ENCODE measurements at regions not wholly inside any gene's neighbourhood (a gene's known extent, or its start where the extent isn't known, plus 50 kb on each side); places are given as distances from the start of the nearest gene placed in this dataset.

- no peak overlapping the region for H3K27ac ChIP-seq (replicated peaks)
- H3K4me3 ChIP-seq (replicated peaks; ENCODE audit: insufficient read depth, low read length) = no peak overlapping the region
- TF ChIP-seq POLR2AphosphoS5 (IDR thresholded peaks at IDR 0.05; ENCODE audit: low read depth) (no peak), GABPA (IDR thresholded peaks at IDR 0.05; ENCODE audit: low read depth) (no peak), SPI1 (IDR thresholded peaks at IDR 0.05; ENCODE audit: borderline replicate concordance, low read depth) (no peak), REST (IDR thresholded peaks at IDR 0.05; ENCODE audit: insufficient replicate concordance, low read depth) (no peak)
- TF ChIP-seq, protein P1, sequence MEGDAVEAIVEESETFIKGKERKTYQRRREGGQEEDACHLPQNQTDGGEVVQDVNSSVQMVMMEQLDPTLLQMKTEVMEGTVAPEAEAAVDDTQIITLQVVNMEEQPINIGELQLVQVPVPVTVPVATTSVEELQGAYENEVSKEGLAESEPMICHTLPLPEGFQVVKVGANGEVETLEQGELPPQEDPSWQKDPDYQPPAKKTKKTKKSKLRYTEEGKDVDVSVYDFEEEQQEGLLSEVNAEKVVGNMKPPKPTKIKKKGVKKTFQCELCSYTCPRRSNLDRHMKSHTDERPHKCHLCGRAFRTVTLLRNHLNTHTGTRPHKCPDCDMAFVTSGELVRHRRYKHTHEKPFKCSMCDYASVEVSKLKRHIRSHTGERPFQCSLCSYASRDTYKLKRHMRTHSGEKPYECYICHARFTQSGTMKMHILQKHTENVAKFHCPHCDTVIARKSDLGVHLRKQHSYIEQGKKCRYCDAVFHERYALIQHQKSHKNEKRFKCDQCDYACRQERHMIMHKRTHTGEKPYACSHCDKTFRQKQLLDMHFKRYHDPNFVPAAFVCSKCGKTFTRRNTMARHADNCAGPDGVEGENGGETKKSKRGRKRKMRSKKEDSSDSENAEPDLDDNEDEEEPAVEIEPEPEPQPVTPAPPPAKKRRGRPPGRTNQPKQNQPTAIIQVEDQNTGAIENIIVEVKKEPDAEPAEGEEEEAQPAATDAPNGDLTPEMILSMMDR (IDR thresholded peaks at IDR 0.05; ENCODE audit: insufficient read depth, low read length) = no peak
- peaks cover 2% of the 10 kb centered on the region for H3K27me3 ChIP-seq (ENCODE audit: insufficient read depth, poor library complexity, severe bottlenecking)
- DNase-seq (ENCODE audit: low read depth in 1 of 2, low spot score in 1 of 2) = no peak
Measured at GRCh38 chr3:176946202-176946601, 251.1 kb downstream of the TBL1XR1 start.

DNA sequence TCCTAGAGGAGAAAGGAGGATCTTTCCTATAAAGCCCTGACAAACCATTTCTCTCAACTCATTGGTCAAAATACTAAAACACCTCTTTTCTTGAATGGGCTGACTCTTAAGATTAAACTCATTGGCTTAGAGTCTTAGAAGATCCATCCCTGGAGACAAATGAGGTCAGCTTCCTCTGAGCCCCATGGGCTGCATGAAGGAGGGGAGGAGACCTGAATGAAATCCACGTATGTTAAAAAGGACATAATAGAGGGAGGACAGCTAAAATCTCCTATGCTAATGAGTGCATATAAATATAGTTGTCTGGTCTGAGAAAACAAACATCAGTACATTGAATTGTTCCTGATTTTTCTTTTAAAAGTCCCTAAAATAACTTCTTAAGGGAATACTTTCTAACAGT is 255.0 kb downstream of the TBL1XR1 start:
- peaks cover 2% of the 10 kb centered on the region for H3K27me3 ChIP-seq (ENCODE audit: insufficient read depth, poor library complexity, severe bottlenecking)
- no peak overlapping the region for H3K4me3 ChIP-seq (replicated peaks; ENCODE audit: insufficient read depth, low read length)
- TF ChIP-seq POLR2AphosphoS5 (IDR thresholded peaks at IDR 0.05; ENCODE audit: low read depth) (no peak), GABPA (IDR thresholded peaks at IDR 0.05; ENCODE audit: low read depth) (no peak), SPI1 (IDR thresholded peaks at IDR 0.05; ENCODE audit: borderline replicate concordance, low read depth) (no peak), REST (IDR thresholded peaks at IDR 0.05; ENCODE audit: insufficient replicate concordance, low read depth) (no peak)
- TF ChIP-seq, protein P1 (IDR thresholded peaks at IDR 0.05; ENCODE audit: insufficient read depth, low read length) = no peak
- H3K27ac ChIP-seq (replicated peaks) = no peak overlapping the region
- DNase-seq (ENCODE audit: low read depth in 1 of 2, low spot score in 1 of 2) = no peak

DNA sequence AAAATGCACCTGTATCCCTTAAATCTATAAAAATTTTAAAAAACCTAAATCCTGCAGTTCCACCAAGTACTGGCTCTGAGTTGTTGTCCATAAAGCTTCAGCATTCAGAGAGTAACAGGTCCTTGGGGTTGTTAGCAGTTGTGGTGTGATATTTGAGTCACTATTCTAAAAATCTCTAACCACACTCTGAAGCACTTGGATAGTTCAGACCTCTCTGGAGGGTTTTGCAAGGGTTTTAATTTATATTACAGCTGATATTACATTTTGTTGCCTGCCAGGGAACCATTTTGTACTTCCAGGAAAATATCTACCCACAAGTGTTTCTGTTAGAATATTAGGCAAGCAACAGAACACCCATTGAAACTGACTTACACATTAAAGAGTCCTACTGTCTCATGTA is 255.6 kb downstream of the TBL1XR1 start:
- TF ChIP-seq SPI1 (IDR thresholded peaks at IDR 0.05; ENCODE audit: borderline replicate concordance, low read depth) (no peak), GABPA (IDR thresholded peaks at IDR 0.05; ENCODE audit: low read depth) (no peak), REST (IDR thresholded peaks at IDR 0.05; ENCODE audit: insufficient replicate concordance, low read depth) (no peak), POLR2AphosphoS5 (IDR thresholded peaks at IDR 0.05; ENCODE audit: low read depth) (no peak)
- TF ChIP-seq, protein P1 (IDR thresholded peaks at IDR 0.05; ENCODE audit: insufficient read depth, low read length) = no peak
- H3K4me3 ChIP-seq (replicated peaks; ENCODE audit: insufficient read depth, low read length) = no peak overlapping the region
- DNase-seq (ENCODE audit: low read depth in 1 of 2, low spot score in 1 of 2) = no peak
- peaks cover 2% of the 10 kb centered on the region for H3K27me3 ChIP-seq (ENCODE audit: insufficient read depth, poor library complexity, severe bottlenecking)
- no peak overlapping the region for H3K27ac ChIP-seq (replicated peaks)
